DND-41 (cell line): ENCODE measurements at regions not wholly inside any gene's neighbourhood (a gene's known extent, or its start where the extent isn't known, plus 50 kb on each side); places are given as distances from the start of the nearest gene placed in this dataset.

ENCODE experiments used
- ATAC-seq: fragments of 200-7000 bp; cut with Tn5 transposase; 3 replicates; pipeline ENCODE4 v1.9.1; 2021; ENCODE audit warnings: low read depth; ENCODE audit not compliant: insufficient read depth
- DNase-seq: peaks from one replicate; pipeline ENCODE4 v3.0.0-alpha.2; 2020
- H2AFZ ChIP-seq: 2 replicates; pipeline ENCODE4 v1.6.0; 2012; ENCODE audit warnings: low read depth, low read length
- H3K27ac ChIP-seq: 2 replicates; pipeline ENCODE4 v1.5.1; 2012; ENCODE audit warnings: low read length, inconsistent platforms
- H3K27me3 ChIP-seq: fragments of 200-600 bp; sonication (generic); 2 replicates; pipeline ENCODE4 v1.6.0; 2012; ENCODE audit warnings: low read length, mild to moderate bottlenecking, inconsistent platforms; ENCODE audit not compliant: insufficient read depth, poor library complexity
- H3K36me3 ChIP-seq: 2 replicates; pipeline ENCODE4 v1.5.1; 2012; ENCODE audit warnings: low read length, inconsistent platforms; ENCODE audit not compliant: insufficient read depth
- H3K4me1 ChIP-seq: 2 replicates; pipeline ENCODE4 v1.5.1; 2012; ENCODE audit warnings: mild to moderate bottlenecking, low read length; ENCODE audit not compliant: insufficient read depth
- H3K4me2 ChIP-seq: 2 replicates; pipeline ENCODE4 v1.6.0; 2012; ENCODE audit warnings: mild to moderate bottlenecking, moderate library complexity, low read length, inconsistent platforms; ENCODE audit not compliant: insufficient read depth
- H3K4me3 ChIP-seq, 2 experiments: fragments of 200-600 bp in 1 of 2; shearing (Covaris generic) in 1 of 2; 2 replicates each; pipeline ENCODE4 v1.5.1; 2012 to 2016; ENCODE audit warnings: inconsistent platforms in 2 of 2, low read length in 2 of 2, mild to moderate bottlenecking in 2 of 2, low read depth in 1 of 2, moderate library complexity in 1 of 2
- H3K79me2 ChIP-seq: 2 replicates; pipeline ENCODE4 v1.6.0; 2012; ENCODE audit warnings: low read length, inconsistent platforms; ENCODE audit not compliant: insufficient read depth
- H3K9ac ChIP-seq: 2 replicates; pipeline ENCODE4 v1.6.0; 2012; ENCODE audit warnings: low read depth, mild to moderate bottlenecking, inconsistent platforms, low read length, moderate library complexity
- H3K9me3 ChIP-seq: 2 replicates; pipeline ENCODE4 v1.5.1; 2012; ENCODE audit warnings: low read length, moderate library complexity, mild to moderate bottlenecking, inconsistent platforms; ENCODE audit not compliant: insufficient read depth, severe bottlenecking
- H4K20me1 ChIP-seq: 2 replicates; pipeline ENCODE4 v1.6.0; 2012; ENCODE audit warnings: low read length; ENCODE audit not compliant: insufficient read depth
- EZH2 ChIP-seq: IDR thresholded peaks from 3 replicates; pipeline ENCODE4 v1.6.1; 2012; ENCODE audit warnings: borderline replicate concordance, low read depth, mild to moderate bottlenecking, moderate library complexity, low read length, inconsistent platforms; ENCODE audit not compliant: severe bottlenecking
- TF ChIP-seq, protein P1 (sequence below): IDR thresholded peaks from 2 replicates; pipeline ENCODE4 v1.5.1; 2012; ENCODE audit warnings: borderline replicate concordance, low read length, moderate library complexity, mild to moderate bottlenecking; ENCODE audit not compliant: poor library complexity, severe bottlenecking; ENCODE audit errors: extremely low read depth

DNA sequence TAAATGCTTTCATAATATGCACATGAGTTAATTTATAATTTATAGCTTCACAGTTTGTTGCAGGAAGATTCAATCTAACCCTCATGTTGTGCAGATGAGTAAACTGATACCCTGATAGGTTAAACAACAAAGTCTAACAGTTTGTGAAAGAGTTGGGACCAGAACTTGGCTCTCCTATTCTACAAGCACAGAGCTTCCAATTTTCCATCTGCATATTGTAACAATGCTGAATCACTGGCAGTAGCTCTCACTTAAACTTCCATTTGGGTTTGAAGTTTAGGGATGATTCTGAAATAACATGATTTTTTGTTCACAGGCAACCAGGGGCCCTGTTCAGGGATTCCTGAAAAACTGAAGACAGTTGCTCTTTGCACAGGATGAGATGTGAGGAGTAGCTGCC, 179.3 kb downstream of the XPNPEP1 start:
- no peaks in the 10 kb centered on the region for H3K4me1 ChIP-seq
- TF ChIP-seq EZH2, result no peak
- TF ChIP-seq, protein P1, sequence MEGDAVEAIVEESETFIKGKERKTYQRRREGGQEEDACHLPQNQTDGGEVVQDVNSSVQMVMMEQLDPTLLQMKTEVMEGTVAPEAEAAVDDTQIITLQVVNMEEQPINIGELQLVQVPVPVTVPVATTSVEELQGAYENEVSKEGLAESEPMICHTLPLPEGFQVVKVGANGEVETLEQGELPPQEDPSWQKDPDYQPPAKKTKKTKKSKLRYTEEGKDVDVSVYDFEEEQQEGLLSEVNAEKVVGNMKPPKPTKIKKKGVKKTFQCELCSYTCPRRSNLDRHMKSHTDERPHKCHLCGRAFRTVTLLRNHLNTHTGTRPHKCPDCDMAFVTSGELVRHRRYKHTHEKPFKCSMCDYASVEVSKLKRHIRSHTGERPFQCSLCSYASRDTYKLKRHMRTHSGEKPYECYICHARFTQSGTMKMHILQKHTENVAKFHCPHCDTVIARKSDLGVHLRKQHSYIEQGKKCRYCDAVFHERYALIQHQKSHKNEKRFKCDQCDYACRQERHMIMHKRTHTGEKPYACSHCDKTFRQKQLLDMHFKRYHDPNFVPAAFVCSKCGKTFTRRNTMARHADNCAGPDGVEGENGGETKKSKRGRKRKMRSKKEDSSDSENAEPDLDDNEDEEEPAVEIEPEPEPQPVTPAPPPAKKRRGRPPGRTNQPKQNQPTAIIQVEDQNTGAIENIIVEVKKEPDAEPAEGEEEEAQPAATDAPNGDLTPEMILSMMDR, result no peak
- no peak overlapping the region for H2AFZ ChIP-seq
- H3K36me3 ChIP-seq, result no peaks in the 10 kb centered on the region
- H3K9ac ChIP-seq, result no peak overlapping the region
- H3K79me2 ChIP-seq, result no peaks in the 10 kb centered on the region
- H3K9me3 ChIP-seq, result no peaks in the 10 kb centered on the region
- no peak overlapping the region for H3K27ac ChIP-seq
- no peak for DNase-seq
- ATAC-seq, result no peak
- H3K27me3 ChIP-seq, result no peaks in the 10 kb centered on the region
- no peaks in the 10 kb centered on the region for H4K20me1 ChIP-seq
- no peak overlapping the region for H3K4me2 ChIP-seq
- H3K4me3 ChIP-seq, result no peak overlapping the region

DNA sequence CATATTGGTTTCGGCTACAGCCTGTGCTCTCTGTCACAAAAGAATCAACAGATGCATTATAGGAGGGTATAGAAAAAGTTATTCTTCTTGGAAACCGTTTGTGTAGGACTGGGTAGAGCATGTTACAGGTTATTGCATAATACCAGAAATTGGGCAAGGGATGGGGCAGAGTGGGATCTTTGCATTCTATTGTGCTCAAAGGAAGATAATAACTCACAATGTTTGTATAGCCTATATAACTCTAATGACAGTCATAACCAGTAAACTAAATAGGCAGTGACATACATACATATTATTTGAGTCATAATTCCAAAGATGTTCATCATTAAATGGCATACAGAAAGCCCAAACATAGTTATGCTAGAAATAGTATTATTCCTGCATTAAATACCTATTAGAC, 179.7 kb downstream of the XPNPEP1 start:
- ATAC-seq (no peak), DNase-seq (no peak)
- H2AFZ ChIP-seq, result no peak overlapping the region
- H3K27me3 ChIP-seq, result no peaks in the 10 kb centered on the region
- H3K4me2 ChIP-seq, result no peak overlapping the region
- H3K79me2 ChIP-seq, result no peaks in the 10 kb centered on the region
- no peak overlapping the region for H3K27ac ChIP-seq
- no peaks in the 10 kb centered on the region for H3K4me1 ChIP-seq
- H3K9me3 ChIP-seq, result no peaks in the 10 kb centered on the region
- TF ChIP-seq EZH2, result no peak
- TF ChIP-seq, protein P1, result no peak
- no peak overlapping the region for H3K4me3 ChIP-seq
- no peaks in the 10 kb centered on the region for H3K36me3 ChIP-seq
- no peaks in the 10 kb centered on the region for H4K20me1 ChIP-seq
- H3K9ac ChIP-seq, result no peak overlapping the region

DNA sequence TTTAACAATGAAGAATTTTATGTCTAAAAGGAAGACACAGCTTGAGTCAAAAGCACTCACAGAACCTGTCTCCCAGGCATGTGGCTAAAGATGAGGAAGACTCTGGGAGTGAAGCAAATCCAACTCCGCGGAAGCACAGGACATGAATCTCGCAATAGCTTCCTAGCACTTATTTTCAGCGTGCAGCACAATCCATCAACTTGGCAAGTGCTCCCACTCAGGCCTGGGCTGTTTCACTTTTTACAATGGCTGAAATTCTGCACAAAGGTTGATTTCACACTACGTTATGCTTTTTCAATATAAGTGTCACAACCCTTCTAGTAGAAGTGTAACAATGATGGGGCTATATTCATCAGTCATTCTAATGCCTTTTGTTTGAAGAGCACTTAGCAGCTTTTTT, 180.2 kb downstream of the XPNPEP1 start:
- Histone ChIP-seq H3K4me2 (no peak overlapping the region), H3K4me3 (no peak overlapping the region)
- TF ChIP-seq EZH2, result no peak
- TF ChIP-seq, protein P1, result no peak

DNA sequence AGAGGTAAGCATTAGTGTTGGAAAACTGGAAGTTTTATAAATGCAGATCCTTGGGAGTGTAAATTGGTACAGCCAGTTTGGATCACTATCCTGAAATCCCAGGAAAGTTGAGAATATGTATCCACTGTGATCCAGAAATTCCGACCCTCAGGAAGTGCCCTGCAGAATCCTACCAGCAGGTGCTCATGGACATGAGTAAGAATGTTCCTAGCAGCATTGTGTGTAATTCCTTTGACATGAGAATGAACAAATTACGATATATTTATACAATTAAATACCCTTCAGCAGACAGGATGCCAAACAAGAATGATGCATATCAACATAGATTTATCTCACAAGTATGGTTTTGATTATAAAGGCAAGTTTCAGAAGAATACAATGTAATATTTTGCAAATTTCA, 181.6 kb downstream of the XPNPEP1 start:
- ATAC-seq (no peak), DNase-seq (no peak)
- TF ChIP-seq, protein P1, result no peak
- TF ChIP-seq EZH2, result no peak
- no peak overlapping the region for H3K4me2 ChIP-seq
- H3K27me3 ChIP-seq, result no peaks in the 10 kb centered on the region
- H4K20me1 ChIP-seq, result no peaks in the 10 kb centered on the region
- no peaks in the 10 kb centered on the region for H3K4me1 ChIP-seq
- H3K9ac ChIP-seq, result no peak overlapping the region
- H3K9me3 ChIP-seq, result no peaks in the 10 kb centered on the region
- H3K36me3 ChIP-seq, result no peaks in the 10 kb centered on the region
- H3K27ac ChIP-seq, result no peak overlapping the region
- H3K4me3 ChIP-seq, result no peak overlapping the region
- H3K79me2 ChIP-seq, result no peaks in the 10 kb centered on the region
- H2AFZ ChIP-seq, result no peak overlapping the region

More for the DNA sequence above, 180.2 kb downstream of the XPNPEP1 start:
- no peaks in the 10 kb centered on the region for H3K4me1 ChIP-seq
- DNase-seq (no peak), ATAC-seq (no peak)
- H2AFZ ChIP-seq, result no peak overlapping the region
- H3K27ac ChIP-seq, result no peak overlapping the region
- H3K9ac ChIP-seq, result no peak overlapping the region
- no peaks in the 10 kb centered on the region for H3K36me3 ChIP-seq
- H3K9me3 ChIP-seq, result no peaks in the 10 kb centered on the region
- no peaks in the 10 kb centered on the region for H3K79me2 ChIP-seq
- no peaks in the 10 kb centered on the region for H4K20me1 ChIP-seq
- no peaks in the 10 kb centered on the region for H3K27me3 ChIP-seq
